Upper lobe of right lung (tissue), 1 donor: ENCODE measurements at regions not wholly inside any gene's neighbourhood (a gene's known extent, or its start where the extent isn't known, plus 50 kb on each side); places are given as distances from the start of the nearest gene placed in this dataset.

Experiments
- ATAC-seq: fragments of 200-7000 bp; cut with Tn5 transposase; one replicate; pipeline ENCODE4 v1.9.1; 2020; ENCODE audit warnings: mild to moderate bottlenecking, moderate library complexity
- DNase-seq: peaks from one replicate; pipeline ENCODE4 v3.0.0-alpha.2; 2020
- H3K27ac ChIP-seq: fragments of 200-600 bp; one replicate; pipeline ENCODE4 v1.8.0; 2022
- H3K27me3 ChIP-seq: fragments of 200-600 bp; one replicate; pipeline ENCODE4 v1.8.0; 2022; ENCODE audit warnings: mild to moderate bottlenecking
- H3K36me3 ChIP-seq: fragments of 200-600 bp; one replicate; pipeline ENCODE4 v1.8.0; 2022
- H3K4me1 ChIP-seq: fragments of 200-600 bp; one replicate; pipeline ENCODE4 v1.8.0; 2022
- H3K4me3 ChIP-seq: fragments of 200-600 bp; one replicate; pipeline ENCODE4 v1.8.0; 2022; ENCODE audit warnings: mild to moderate bottlenecking
- H3K9me3 ChIP-seq: fragments of 200-600 bp; one replicate; pipeline ENCODE4 v1.8.0; 2022
- intact Hi-C: fragments of 100-400 bp; cut with DNase I; formaldehyde crosslinking; loops from one replicate; pipeline ENCODE4 v1.11.0; 2022
- TF ChIP-seq, protein P1 (sequence below): fragments of 200-600 bp; IDR thresholded peaks from one replicate; pipeline ENCODE4 v1.8.0; 2022; ENCODE audit warnings: antibody characterized with exemption
- donor health status: DM: no; HTN: yes; CAD: no; lungs with severe emphysema.

DNA sequence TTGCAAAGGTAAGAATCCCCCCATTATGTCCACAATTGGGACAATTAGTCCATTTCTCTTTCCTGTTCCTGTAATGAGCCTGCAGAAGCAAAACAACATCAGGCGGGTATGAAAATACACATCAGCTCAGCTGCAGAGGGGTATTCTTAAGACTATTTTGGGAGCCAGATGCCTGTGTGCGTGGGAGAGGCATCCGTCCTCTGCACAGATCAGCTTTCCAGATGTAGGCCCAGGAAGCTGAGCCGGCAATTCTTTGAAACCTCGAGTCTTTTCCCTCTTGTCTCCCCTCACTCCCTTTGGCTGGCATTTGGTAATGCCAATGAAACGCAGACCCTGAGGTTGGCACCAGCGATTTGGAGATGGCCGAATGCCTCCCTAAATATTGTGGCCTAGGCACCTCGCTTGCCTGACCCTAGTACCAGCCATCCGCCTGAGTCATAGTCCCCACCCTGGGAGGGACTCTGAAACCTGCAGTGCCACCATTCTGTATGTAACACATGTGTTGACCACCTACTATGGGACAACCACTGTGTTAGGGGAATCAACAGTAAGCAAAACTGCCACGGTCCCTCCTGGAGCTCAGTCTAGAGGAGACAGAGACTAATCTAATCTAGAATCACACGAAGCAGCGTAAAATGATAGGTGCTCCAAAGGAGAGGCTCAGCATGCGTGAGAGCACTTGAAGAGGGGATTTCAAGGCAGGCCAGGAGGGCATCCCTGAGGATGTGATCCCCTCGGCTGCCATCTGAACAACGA is 603.0 kb downstream of the MATN1 start:
- Histone ChIP-seq H3K27ac (no peak overlapping the region), H3K4me1 (no peaks in the 10 kb centered on the region), H3K9me3 (no peaks in the 10 kb centered on the region), H3K27me3 (no peaks in the 10 kb centered on the region), H3K4me3 (no peak overlapping the region), H3K36me3 (no peaks in the 10 kb centered on the region)
- intact Hi-C loops: no loop called here
- ATAC-seq (no peak), DNase-seq (no peak)
- TF ChIP-seq, protein P1, sequence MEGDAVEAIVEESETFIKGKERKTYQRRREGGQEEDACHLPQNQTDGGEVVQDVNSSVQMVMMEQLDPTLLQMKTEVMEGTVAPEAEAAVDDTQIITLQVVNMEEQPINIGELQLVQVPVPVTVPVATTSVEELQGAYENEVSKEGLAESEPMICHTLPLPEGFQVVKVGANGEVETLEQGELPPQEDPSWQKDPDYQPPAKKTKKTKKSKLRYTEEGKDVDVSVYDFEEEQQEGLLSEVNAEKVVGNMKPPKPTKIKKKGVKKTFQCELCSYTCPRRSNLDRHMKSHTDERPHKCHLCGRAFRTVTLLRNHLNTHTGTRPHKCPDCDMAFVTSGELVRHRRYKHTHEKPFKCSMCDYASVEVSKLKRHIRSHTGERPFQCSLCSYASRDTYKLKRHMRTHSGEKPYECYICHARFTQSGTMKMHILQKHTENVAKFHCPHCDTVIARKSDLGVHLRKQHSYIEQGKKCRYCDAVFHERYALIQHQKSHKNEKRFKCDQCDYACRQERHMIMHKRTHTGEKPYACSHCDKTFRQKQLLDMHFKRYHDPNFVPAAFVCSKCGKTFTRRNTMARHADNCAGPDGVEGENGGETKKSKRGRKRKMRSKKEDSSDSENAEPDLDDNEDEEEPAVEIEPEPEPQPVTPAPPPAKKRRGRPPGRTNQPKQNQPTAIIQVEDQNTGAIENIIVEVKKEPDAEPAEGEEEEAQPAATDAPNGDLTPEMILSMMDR: no peak

DNA sequence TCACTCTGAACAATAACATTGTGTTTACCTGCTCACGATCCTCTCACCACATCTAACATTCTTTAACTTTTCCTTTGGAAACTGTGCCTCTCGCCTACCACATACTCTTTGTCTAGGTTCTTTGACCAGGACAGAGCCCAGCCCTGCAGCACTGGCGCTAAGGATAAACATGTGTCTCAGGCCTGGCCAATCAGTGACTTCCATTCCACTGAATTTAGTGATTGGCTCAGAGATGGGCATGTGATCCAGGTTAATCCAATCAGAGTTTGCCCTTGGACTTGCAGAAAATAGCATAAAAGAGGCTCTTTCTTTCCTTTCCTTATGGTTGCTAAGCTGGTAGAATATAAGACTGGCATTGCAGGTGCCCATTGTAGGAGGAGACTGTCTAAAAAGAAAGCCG is 605.7 kb downstream of the MATN1 start:
- DNase-seq (no peak), ATAC-seq (no peak)
- TF ChIP-seq, protein P1: no peak
- H3K27me3 ChIP-seq: peaks cover 11% of the 10 kb centered on the region
- no peaks in the 10 kb centered on the region for H3K9me3 ChIP-seq
- no peaks in the 10 kb centered on the region for H3K4me1 ChIP-seq
- H3K27ac ChIP-seq: no peak overlapping the region
- intact Hi-C loops: no loop called here
- no peaks in the 10 kb centered on the region for H3K36me3 ChIP-seq
- H3K4me3 ChIP-seq: no peak overlapping the region

DNA sequence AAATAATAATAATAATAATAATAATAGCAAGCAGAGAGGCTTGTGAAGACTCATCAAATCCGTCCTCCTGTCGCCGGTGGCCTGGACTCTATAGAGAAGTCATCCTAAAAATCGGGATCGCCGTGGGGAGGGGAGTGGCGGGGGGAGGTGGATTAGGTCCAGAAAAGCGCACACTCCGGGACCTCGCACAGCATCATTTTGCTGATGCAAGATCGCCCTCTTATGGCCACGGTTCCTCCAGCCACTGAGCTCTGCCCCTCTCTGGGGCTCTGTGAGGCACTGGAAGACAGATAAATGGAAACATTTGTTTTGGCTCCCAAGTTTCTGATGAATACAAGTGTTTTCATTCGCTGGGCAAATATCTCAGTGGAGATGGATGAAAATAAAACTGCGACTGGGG is 612.0 kb downstream of the MATN1 start:
- Histone ChIP-seq H3K9me3 (no peaks in the 10 kb centered on the region), H3K27ac (no peak overlapping the region), H3K27me3 (peaks cover 39% of the 10 kb centered on the region), H3K4me1 (no peaks in the 10 kb centered on the region), H3K4me3 (no peak overlapping the region), H3K36me3 (no peaks in the 10 kb centered on the region)
- DNase-seq: peak; percentile 69
- TF ChIP-seq, protein P1: peak; percentile 57
- ATAC-seq: peak; percentile 79
- intact Hi-C loops: no loop called here

DNA sequence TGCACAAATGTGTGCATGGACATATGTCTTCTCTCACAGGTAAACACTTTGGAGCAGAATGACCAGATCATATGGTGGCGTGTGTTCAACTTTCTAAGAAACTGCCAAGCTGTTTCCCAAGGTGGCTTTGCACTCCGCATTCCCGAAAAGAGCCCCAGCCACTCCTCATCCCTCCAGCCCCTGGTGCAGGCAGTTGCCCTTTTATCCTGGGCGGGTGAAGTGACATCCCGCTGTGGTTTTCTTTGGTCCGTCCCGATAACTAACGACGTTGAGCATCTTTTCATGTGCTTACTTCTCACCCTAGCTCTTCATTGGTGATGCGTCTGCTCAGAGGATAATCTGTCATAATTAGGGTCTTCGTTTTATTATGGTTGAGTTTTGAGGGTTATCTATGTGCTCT is 612.5 kb downstream of the MATN1 start:
- Histone ChIP-seq H3K4me3 (no peak overlapping the region), H3K27ac (no peak overlapping the region), H3K4me1 (no peaks in the 10 kb centered on the region), H3K36me3 (no peaks in the 10 kb centered on the region), H3K9me3 (no peaks in the 10 kb centered on the region), H3K27me3 (peaks cover 39% of the 10 kb centered on the region)
- DNase-seq: no peak
- intact Hi-C loops: no loop called here
- ATAC-seq: no peak
- TF ChIP-seq, protein P1: no peak

DNA sequence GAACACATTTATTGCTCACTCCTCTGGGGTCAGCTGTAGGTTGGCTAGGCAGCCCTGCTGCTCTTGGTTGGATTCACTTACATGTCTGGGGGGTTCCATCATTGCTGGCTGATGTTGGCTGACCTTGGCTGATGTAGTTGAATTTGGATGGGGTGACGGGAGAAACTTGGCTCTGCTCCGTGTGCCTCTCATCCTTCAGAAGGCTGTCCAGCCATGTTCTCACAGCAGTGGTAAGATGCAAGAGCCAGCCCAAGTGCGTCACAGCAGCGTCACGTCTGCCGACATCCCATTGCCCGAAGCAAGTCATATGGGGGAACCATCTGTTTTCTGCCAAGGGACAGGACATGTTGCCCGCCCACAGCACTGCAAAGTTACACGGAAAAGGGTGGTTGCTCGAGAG is 613.5 kb downstream of the MATN1 start:
- H3K9me3 ChIP-seq: no peaks in the 10 kb centered on the region
- no peak overlapping the region for H3K4me3 ChIP-seq
- ATAC-seq (no peak), DNase-seq (no peak)
- no peak overlapping the region for H3K27ac ChIP-seq
- peaks cover 39% of the 10 kb centered on the region for H3K27me3 ChIP-seq
- H3K4me1 ChIP-seq: no peaks in the 10 kb centered on the region
- no peaks in the 10 kb centered on the region for H3K36me3 ChIP-seq
- intact Hi-C loops: no loop called here
- TF ChIP-seq, protein P1: no peak

DNA sequence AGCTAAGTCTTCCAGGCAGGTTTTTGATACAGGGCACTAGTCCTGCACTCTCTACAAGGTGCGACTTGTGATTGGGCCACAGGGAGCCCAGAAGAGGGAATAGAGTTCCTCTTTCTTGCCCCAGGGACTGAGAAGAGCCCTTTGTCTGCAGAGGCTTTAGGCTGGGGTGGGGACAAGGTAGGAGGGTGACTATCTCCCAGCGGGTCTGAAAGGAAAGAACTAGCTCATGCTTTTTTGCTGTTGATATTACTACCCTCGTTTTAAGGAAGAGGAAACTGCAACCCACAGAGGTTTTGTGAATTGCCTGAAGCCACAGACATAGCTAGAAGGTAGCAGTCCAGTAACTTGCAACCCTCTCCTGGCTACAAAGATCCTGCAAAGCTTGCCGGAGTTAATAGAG is 615.2 kb downstream of the MATN1 start:
- Histone ChIP-seq H3K9me3 (no peaks in the 10 kb centered on the region), H3K27ac (no peak overlapping the region), H3K4me3 (no peak overlapping the region), H3K36me3 (no peaks in the 10 kb centered on the region), H3K4me1 (no peaks in the 10 kb centered on the region), H3K27me3 (peaks cover 37% of the 10 kb centered on the region)
- intact Hi-C loops: no loop called here
- DNase-seq (no peak), ATAC-seq (no peak)
- TF ChIP-seq, protein P1: no peak
